GM12873 (cell line): ENCODE measurements at regions not wholly inside any gene's neighbourhood (a gene's known extent, or its start where the extent isn't known, plus 50 kb on each side); places are given as distances from the start of the nearest gene placed in this dataset.

ENCODE experiments used
- TF ChIP-seq, protein P1 (sequence below): IDR thresholded peaks from 2 replicates; pipeline ENCODE4 v1.5.1; 2012; ENCODE audit warnings: low read depth, mild to moderate bottlenecking, moderate library complexity, low read length, control low read depth; ENCODE audit not compliant: insufficient read depth; ENCODE audit errors: missing control alignments

DNA sequence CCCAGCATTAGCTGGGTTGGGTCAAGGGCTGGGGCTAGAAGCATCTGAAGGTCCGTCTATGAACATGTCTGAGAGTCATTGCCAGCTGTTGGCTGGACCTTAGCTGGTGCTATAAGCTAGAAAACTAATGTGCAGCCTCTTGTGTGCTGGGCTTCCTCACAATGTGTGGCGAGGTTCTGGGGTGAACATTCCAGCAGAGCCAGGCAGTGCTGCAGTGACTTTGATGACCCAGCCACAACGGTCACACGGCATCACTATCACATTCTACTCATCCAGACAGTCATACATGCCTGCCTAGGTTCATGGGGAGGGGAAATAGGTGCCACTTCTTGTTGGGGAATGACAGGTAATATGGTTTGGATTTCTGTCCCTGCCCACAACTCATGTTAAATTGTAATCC, 260.5 kb downstream of the CYP26B1 start:
- TF ChIP-seq, protein P1, sequence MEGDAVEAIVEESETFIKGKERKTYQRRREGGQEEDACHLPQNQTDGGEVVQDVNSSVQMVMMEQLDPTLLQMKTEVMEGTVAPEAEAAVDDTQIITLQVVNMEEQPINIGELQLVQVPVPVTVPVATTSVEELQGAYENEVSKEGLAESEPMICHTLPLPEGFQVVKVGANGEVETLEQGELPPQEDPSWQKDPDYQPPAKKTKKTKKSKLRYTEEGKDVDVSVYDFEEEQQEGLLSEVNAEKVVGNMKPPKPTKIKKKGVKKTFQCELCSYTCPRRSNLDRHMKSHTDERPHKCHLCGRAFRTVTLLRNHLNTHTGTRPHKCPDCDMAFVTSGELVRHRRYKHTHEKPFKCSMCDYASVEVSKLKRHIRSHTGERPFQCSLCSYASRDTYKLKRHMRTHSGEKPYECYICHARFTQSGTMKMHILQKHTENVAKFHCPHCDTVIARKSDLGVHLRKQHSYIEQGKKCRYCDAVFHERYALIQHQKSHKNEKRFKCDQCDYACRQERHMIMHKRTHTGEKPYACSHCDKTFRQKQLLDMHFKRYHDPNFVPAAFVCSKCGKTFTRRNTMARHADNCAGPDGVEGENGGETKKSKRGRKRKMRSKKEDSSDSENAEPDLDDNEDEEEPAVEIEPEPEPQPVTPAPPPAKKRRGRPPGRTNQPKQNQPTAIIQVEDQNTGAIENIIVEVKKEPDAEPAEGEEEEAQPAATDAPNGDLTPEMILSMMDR: no peak

DNA sequence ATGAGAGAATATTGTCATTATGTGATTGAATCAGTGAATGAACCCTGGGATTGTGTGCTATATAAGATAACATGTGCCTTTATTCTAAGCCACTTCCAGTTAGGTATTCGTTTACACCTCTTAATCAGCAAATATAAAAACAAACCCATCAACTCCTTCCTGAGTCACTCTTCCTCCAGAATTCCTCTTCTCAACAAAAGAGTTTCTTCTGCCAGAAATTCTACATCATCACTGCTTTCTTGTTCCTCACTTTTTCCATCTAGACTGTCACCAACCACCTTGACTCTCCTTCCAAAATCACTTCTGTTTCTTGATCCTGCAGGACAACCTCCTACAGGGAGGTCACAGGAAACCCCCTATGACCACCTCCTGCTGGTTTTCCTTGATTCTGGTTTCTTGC, 261.4 kb downstream of the CYP26B1 start:
- TF ChIP-seq, protein P1: no peak

DNA sequence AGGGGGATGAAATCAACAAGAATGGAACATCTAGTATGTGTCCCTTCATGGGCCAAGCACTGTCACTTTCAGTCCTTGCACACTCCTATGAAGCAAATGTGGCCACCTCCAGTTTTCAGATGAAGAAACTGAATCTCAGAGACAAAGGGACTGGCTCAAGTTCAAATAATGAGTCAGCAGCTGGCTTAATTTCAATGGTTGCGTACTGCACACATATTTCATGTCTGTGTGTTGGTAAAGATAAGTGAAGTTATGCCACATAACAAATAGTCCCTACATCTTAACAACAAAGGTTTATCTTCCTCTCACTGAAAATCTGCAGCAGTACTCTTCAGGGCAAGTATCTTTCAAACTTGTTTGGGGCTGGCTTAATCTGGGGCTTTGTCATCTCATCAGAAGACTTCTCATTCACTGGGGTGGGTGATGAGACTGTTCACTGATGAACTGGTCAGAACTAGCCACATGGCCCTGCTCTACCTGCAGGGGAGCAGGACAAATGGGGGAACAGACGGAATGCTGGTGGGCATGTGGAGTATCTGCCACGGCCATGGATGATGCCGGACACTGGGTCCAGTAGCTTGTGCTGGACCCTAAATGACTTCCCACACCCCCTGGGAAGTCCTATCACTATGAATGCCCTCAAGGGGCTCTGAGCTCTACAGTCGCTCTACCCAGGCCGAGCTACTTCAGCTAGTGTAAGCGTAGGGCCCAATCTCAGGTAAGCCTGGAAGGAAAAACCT, 263.2 kb downstream of the CYP26B1 start:
- TF ChIP-seq, protein P1: no peak

- TF ChIP-seq, protein P1: no peak
These were observed 264.7 kb downstream of the CYP26B1 start for GRCh38 chr2:71882949-71883472.

DNA sequence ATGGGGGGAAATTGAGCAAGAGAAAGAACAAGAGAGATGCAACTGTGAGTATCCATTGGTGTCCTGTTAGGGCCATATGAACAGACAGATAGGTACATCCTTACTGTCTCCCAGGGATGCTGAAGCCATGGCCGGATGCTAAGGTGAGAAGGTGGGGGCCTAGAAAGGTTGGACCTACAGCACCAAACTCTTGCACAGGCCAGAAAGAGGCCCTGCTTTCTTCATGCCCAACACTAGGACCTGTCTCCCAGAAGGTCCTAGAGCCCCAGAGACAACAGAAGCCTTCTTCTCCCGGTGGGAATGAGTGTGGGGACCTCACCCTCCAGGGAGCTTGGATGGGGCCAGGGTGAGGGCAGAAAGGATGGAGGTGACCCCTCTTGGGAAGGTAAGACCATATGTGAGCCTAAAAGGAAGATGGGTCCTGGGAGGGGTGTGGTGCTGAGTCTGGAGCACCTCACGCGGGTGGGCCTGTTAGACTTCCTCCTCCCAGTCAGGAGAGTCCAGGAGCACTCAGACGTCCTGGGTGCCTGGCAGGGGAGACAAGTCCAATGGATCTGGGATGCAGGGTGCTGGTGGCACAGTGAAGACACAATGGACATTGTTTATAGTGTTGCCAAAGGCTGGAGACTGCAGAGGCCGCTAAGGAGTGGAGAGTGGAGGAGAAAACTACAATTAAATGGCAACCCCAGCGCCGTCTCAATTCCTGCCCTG, 265.3 kb downstream of the CYP26B1 start:
- TF ChIP-seq, protein P1: no peak

GRCh38 chr2:71880846-71881610, 266.6 kb downstream of the CYP26B1 start:
- TF ChIP-seq, protein P1: no peak

DNA sequence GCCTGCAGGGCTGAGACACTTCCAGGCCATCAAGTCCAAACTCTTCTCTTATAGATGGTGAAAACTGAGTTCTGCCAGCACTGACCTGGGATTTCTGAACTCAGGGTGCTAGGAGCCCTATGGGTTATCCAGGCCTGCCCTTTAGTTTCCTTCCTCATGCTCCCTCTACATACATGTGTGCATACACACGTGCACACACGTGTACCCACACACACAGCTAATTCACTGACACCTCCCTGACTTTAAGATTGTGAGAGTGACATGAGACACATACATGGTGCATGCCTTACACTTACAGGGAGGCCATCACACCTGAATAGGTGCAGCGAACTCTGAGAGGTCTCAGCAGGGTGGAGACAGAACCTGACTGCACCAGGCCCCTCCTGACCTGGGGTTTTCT, 267.4 kb downstream of the CYP26B1 start:
- TF ChIP-seq, protein P1: no peak
